ENCODE measurements at regions not wholly inside any gene's neighbourhood (a gene's known extent, or its start where the extent isn't known, plus 50 kb on each side); places are given as distances from the start of the nearest gene placed in this dataset.

GRCh38 chr9:79471580-79472543 lies 99.9 kb upstream of the TLE4 start:
- no peak overlapping the region for H2AK5ac ChIP-seq (ENCODE audit: low read length, severe bottlenecking)
- no peak overlapping the region for H3K4me3 ChIP-seq (ENCODE audit: insufficient read depth in 1 of 2, low read depth in 1 of 2, low read length in 2 of 2)
- no peaks in the 10 kb centered on the region for H3K4me1 ChIP-seq (ENCODE audit: control insufficient read depth, insufficient read depth, low read depth, low read length)
- no peak overlapping the region for H2BK15ac ChIP-seq (ENCODE audit: low read depth, poor library complexity, severe bottlenecking)
- H3K18ac ChIP-seq (ENCODE audit: low read depth in 1 of 2, low read length in 2 of 2): no peak overlapping the region
- no peak overlapping the region for H3K9ac ChIP-seq (ENCODE audit: low read length)
- no peak overlapping the region for H3K4me2 ChIP-seq (ENCODE audit: low read length, poor library complexity, severe bottlenecking)
- no peak overlapping the region for H3K4ac ChIP-seq (ENCODE audit: low read depth in 1 of 2, low read length in 2 of 2)
- peak; percentile 25 for DNase-seq
- H4K91ac ChIP-seq (ENCODE audit: low read length): no peak overlapping the region
- WGBS: 100% methylated on average over 2 of the region's 2 CpGs
- no peak overlapping the region for H3K23ac ChIP-seq (ENCODE audit: low read length in 2 of 2)
- H2AFZ ChIP-seq (ENCODE audit: low read depth, low read length): no peak overlapping the region
- no peak overlapping the region for H2BK120ac ChIP-seq (ENCODE audit: low read depth, low read length)
- no peak overlapping the region for H2BK12ac ChIP-seq (ENCODE audit: low read length in 2 of 2)
- no peak overlapping the region for H3K14ac ChIP-seq (ENCODE audit: low read length in 2 of 2)
- H3K27me3 ChIP-seq (ENCODE audit: control insufficient read depth in 1 of 2, insufficient read depth in 1 of 2, low read length in 2 of 2): no peaks in the 10 kb centered on the region
- H3K27ac ChIP-seq (ENCODE audit: low read length, poor library complexity, severe bottlenecking): no peak overlapping the region
- no peak overlapping the region for H4K8ac ChIP-seq (ENCODE audit: low read length)
- H3K9me3 ChIP-seq (ENCODE audit: control insufficient read depth, low read length): no peaks in the 10 kb centered on the region
- H2BK5ac ChIP-seq (ENCODE audit: low read depth, low read length, poor library complexity, severe bottlenecking): no peak overlapping the region
- H3K36me3 ChIP-seq (ENCODE audit: control insufficient read depth in 1 of 2, insufficient read depth in 2 of 2, low read depth in 1 of 2, low read length in 2 of 2): no peaks in the 10 kb centered on the region
- H3K79me1 ChIP-seq (replicated peaks; ENCODE audit: low read length, poor library complexity, severe bottlenecking): no peaks in the 10 kb centered on the region

GRCh38 chr9:79473704-79474103 lies 98.1 kb upstream of the TLE4 start:
- no peak for DNase-seq
- H2BK120ac ChIP-seq (ENCODE audit: low read depth, low read length): no peak overlapping the region
- H2AFZ ChIP-seq (ENCODE audit: low read depth, low read length): no peak overlapping the region
- H3K4me2 ChIP-seq (ENCODE audit: low read length, poor library complexity, severe bottlenecking): no peak overlapping the region
- H3K4ac ChIP-seq (ENCODE audit: low read depth in 1 of 2, low read length in 2 of 2): no peak overlapping the region
- H3K18ac ChIP-seq (ENCODE audit: low read depth in 1 of 2, low read length in 2 of 2): no peak overlapping the region
- H2BK12ac ChIP-seq (ENCODE audit: low read length in 2 of 2): no peak overlapping the region
- no peak overlapping the region for H3K27ac ChIP-seq (ENCODE audit: low read length, poor library complexity, severe bottlenecking)
- no peak overlapping the region for H2BK5ac ChIP-seq (ENCODE audit: low read depth, low read length, poor library complexity, severe bottlenecking)
- no peak overlapping the region for H3K14ac ChIP-seq (ENCODE audit: low read length in 2 of 2)
- H3K9me3 ChIP-seq (ENCODE audit: control insufficient read depth, low read length): no peaks in the 10 kb centered on the region
- H3K4me3 ChIP-seq (ENCODE audit: insufficient read depth in 1 of 2, low read depth in 1 of 2, low read length in 2 of 2): no peak overlapping the region
- no peaks in the 10 kb centered on the region for H3K79me1 ChIP-seq (replicated peaks; ENCODE audit: low read length, poor library complexity, severe bottlenecking)
- H3K9ac ChIP-seq (ENCODE audit: low read length): no peak overlapping the region
- H3K36me3 ChIP-seq (ENCODE audit: control insufficient read depth in 1 of 2, insufficient read depth in 2 of 2, low read depth in 1 of 2, low read length in 2 of 2): no peaks in the 10 kb centered on the region
- H3K27me3 ChIP-seq (ENCODE audit: control insufficient read depth in 1 of 2, insufficient read depth in 1 of 2, low read length in 2 of 2): no peaks in the 10 kb centered on the region
- no peak overlapping the region for H4K91ac ChIP-seq (ENCODE audit: low read length)
- H3K4me1 ChIP-seq (ENCODE audit: control insufficient read depth, insufficient read depth, low read depth, low read length): no peaks in the 10 kb centered on the region
- no peak overlapping the region for H2BK15ac ChIP-seq (ENCODE audit: low read depth, poor library complexity, severe bottlenecking)
- no CpG with 5 or more reads among the region's 1 CpG for WGBS
- H4K8ac ChIP-seq (ENCODE audit: low read length): no peak overlapping the region
- H3K23ac ChIP-seq (ENCODE audit: low read length in 2 of 2): no peak overlapping the region
- no peak overlapping the region for H2AK5ac ChIP-seq (ENCODE audit: low read length, severe bottlenecking)

GRCh38 chr9:79477241-79477840 lies 94.4 kb upstream of the TLE4 start:
- Histone ChIP-seq H4K8ac (ENCODE audit: low read length) (no peak overlapping the region), H2AFZ (ENCODE audit: low read depth, low read length) (no peak overlapping the region), H4K91ac (ENCODE audit: low read length) (no peak overlapping the region), H3K4me2 (ENCODE audit: low read length, poor library complexity, severe bottlenecking) (no peak overlapping the region), H3K4ac (ENCODE audit: low read depth in 1 of 2, low read length in 2 of 2) (no peak overlapping the region), H3K9ac (ENCODE audit: low read length) (no peak overlapping the region), H3K9me3 (ENCODE audit: control insufficient read depth, low read length) (no peaks in the 10 kb centered on the region), H2BK5ac (ENCODE audit: low read depth, low read length, poor library complexity, severe bottlenecking) (no peak overlapping the region), H3K27me3 (ENCODE audit: control insufficient read depth in 1 of 2, insufficient read depth in 1 of 2, low read length in 2 of 2) (no peaks in the 10 kb centered on the region), H3K23ac (ENCODE audit: low read length in 2 of 2) (no peak overlapping the region), H3K4me3 (ENCODE audit: insufficient read depth in 1 of 2, low read depth in 1 of 2, low read length in 2 of 2) (no peak overlapping the region), H2BK120ac (ENCODE audit: low read depth, low read length) (no peak overlapping the region), H2BK15ac (ENCODE audit: low read depth, poor library complexity, severe bottlenecking) (no peak overlapping the region), H2BK12ac (ENCODE audit: low read length in 2 of 2) (no peak overlapping the region), H3K27ac (ENCODE audit: low read length, poor library complexity, severe bottlenecking) (no peak overlapping the region), H3K36me3 (ENCODE audit: control insufficient read depth in 1 of 2, insufficient read depth in 2 of 2, low read depth in 1 of 2, low read length in 2 of 2) (no peaks in the 10 kb centered on the region), H3K4me1 (ENCODE audit: control insufficient read depth, insufficient read depth, low read depth, low read length) (no peaks in the 10 kb centered on the region), H3K18ac (ENCODE audit: low read depth in 1 of 2, low read length in 2 of 2) (no peak overlapping the region), H3K79me1 (replicated peaks; ENCODE audit: low read length, poor library complexity, severe bottlenecking) (no peaks in the 10 kb centered on the region), H2AK5ac (ENCODE audit: low read length, severe bottlenecking) (no peak overlapping the region), H3K14ac (ENCODE audit: low read length in 2 of 2) (no peak overlapping the region)
- DNase-seq: no peak
- WGBS: 93% methylated on average over 3 of the region's 3 CpGs

GRCh38 chr9:79477955-79478771 lies 93.6 kb upstream of the TLE4 start:
- no peak overlapping the region for H2AFZ ChIP-seq (ENCODE audit: low read depth, low read length)
- no peak overlapping the region for H3K27ac ChIP-seq (ENCODE audit: low read length, poor library complexity, severe bottlenecking)
- peak; percentile 52 for DNase-seq
- no peaks in the 10 kb centered on the region for H3K36me3 ChIP-seq (ENCODE audit: control insufficient read depth in 1 of 2, insufficient read depth in 2 of 2, low read depth in 1 of 2, low read length in 2 of 2)
- no peaks in the 10 kb centered on the region for H3K27me3 ChIP-seq (ENCODE audit: control insufficient read depth in 1 of 2, insufficient read depth in 1 of 2, low read length in 2 of 2)
- WGBS: 41% methylated on average over 3 of the region's 5 CpGs
- no peak overlapping the region for H2BK12ac ChIP-seq (ENCODE audit: low read length in 2 of 2)
- H2BK5ac ChIP-seq (ENCODE audit: low read depth, low read length, poor library complexity, severe bottlenecking): no peak overlapping the region
- H3K4me2 ChIP-seq (ENCODE audit: low read length, poor library complexity, severe bottlenecking): no peak overlapping the region
- no peaks in the 10 kb centered on the region for H3K9me3 ChIP-seq (ENCODE audit: control insufficient read depth, low read length)
- H2BK15ac ChIP-seq (ENCODE audit: low read depth, poor library complexity, severe bottlenecking): no peak overlapping the region
- no peak overlapping the region for H3K4ac ChIP-seq (ENCODE audit: low read depth in 1 of 2, low read length in 2 of 2)
- H3K79me1 ChIP-seq (replicated peaks; ENCODE audit: low read length, poor library complexity, severe bottlenecking): no peaks in the 10 kb centered on the region
- no peak overlapping the region for H2BK120ac ChIP-seq (ENCODE audit: low read depth, low read length)
- no peak overlapping the region for H3K4me3 ChIP-seq (ENCODE audit: insufficient read depth in 1 of 2, low read depth in 1 of 2, low read length in 2 of 2)
- no peak overlapping the region for H4K8ac ChIP-seq (ENCODE audit: low read length)
- no peaks in the 10 kb centered on the region for H3K4me1 ChIP-seq (ENCODE audit: control insufficient read depth, insufficient read depth, low read depth, low read length)
- no peak overlapping the region for H2AK5ac ChIP-seq (ENCODE audit: low read length, severe bottlenecking)
- no peak overlapping the region for H3K18ac ChIP-seq (ENCODE audit: low read depth in 1 of 2, low read length in 2 of 2)
- H3K9ac ChIP-seq (ENCODE audit: low read length): no peak overlapping the region
- no peak overlapping the region for H4K91ac ChIP-seq (ENCODE audit: low read length)
- no peak overlapping the region for H3K23ac ChIP-seq (ENCODE audit: low read length in 2 of 2)
- H3K14ac ChIP-seq (ENCODE audit: low read length in 2 of 2): no peak overlapping the region
